ENCODE measurements at regions not wholly inside any gene's neighbourhood (a gene's known extent, or its start where the extent isn't known, plus 50 kb on each side); places are given as distances from the start of the nearest gene placed in this dataset.
A peak's percentile ranks its signal among the peaks of the same experiment; 100 is the strongest.

DNA sequence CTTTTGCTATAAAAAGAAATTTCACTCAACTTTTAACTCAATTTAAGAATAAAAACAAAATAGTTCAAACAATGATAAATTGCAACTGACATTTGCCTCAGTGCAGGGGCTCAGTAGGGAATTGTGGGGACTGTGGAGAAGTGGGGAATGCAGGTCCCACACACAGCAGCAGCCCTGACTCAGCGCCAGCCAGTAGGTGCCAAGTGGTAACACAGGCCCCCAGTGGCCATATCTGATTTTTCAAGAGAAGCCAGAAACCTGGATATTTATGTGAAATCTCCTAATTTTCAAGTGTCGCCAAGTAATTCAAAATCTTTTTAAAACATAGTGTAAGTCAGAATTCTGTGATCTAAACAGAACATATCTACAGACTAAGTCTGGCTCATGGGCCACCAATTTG lies 186.3 kb downstream of the EN1 start:
- no peak for DNase-seq

DNA sequence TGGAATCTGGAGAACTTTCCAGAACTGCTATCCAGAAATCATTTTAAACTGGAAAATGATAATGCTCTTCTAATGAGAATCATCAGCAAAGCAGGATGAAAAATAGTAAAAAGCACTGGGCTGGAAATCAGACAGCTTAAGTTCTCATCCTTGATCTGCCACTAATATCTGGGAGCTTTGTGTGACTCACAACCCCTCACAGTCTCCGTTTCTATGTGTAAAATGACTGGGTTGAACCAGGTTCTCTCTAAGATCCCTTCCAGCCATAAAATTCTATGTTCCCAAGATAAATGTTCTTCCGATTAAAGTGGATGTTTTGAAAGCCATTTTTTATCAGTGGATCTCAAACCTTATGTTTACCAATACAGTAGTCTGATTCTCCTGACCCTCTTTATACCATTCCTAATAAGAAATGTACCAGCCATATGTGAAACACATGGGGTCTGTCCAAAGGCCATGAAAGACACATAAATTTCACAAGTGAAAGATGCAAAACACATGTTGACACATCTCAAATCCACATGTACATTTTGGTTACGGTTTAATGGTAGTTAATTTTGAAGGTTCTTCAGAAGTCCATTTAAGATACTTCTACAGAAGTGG lies 188.8 kb downstream of the EN1 start:
- no peak for DNase-seq

DNA sequence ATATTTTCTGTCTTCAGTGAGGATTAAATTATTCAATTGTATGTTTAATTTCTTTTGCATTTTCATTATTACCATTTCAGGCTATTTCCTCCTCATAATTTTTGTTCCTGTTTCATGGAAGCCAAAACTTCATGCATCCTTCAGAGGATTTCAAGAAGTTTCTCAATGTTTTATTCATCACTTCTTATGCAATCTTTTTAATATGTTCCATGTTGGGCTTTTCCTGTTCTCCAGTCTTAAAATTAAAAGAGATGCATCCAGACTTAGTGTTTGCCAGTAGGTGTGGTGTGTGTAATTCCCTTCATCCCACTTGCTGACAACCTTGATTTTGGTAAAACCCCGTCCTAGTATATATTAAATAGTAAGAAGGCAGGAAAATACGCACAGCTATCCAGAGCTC lies 190.0 kb downstream of the EN1 start:
- no peak for DNase-seq

- no peak for DNase-seq
Observed at GRCh38 chr2:118654945-118655344, 192.5 kb downstream of the EN1 start.

DNA sequence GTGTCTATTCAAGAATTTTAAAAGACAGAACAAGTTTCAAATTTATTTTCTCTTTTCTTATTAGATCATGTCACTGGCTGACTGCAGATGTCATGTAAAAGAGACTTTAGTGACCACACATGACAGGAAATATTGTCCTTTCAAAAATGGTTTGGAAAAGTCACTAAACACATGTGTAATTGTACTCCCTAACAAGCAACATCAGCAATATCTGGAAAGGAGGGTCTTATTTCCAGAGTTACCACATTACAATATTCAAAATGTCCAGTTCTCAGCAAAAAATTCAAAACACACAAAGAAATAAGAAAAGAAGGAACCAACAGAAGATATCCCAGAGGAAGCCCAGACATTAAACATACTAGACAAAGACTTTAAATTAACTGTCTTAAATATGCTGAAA lies 197.1 kb downstream of the EN1 start:
- no peak for DNase-seq

DNA sequence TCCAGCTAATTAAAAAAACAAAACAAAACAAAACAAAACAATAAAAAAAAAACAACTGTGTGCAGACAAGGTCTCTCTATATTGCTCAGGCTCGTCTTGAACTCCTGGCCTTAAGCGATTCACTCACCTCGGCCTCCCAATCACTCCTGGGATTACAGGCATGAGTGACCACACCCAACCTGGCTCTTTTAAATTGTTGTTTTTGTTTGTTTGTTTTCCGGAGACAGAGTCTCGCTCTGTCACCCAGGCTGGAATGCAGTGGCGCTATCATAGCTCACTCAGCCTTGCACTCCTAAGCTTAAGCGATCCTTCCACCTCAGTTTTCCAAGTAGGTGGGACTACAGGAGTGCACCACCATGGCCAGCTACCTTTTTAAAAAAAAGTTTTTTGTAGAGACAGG lies 201.6 kb downstream of the EN1 start:
- no peak for DNase-seq

- no peak for DNase-seq
Observed at GRCh38 chr2:118644190-118644589, 203.3 kb downstream of the EN1 start.

DNA sequence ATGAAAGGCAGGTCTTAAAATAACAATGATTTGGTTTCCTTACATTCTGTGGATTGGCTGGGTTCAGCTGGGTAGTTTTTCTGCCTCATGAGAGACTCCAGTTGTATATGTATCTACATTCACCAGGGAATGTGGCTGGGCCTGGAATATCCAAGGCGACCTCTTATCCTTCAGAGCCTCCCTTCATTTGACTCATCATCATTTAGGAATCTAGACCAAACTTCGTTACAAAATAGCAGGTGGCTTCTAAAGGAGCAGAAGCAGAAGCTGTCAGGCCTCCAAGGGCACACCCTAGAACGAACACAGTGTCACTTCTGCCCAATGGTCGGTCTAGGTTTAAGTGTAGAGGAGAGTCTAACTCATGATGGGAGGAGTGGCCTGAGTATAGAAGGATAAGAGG lies 204.2 kb downstream of the EN1 start:
- DNase-seq, result no peak

DNA sequence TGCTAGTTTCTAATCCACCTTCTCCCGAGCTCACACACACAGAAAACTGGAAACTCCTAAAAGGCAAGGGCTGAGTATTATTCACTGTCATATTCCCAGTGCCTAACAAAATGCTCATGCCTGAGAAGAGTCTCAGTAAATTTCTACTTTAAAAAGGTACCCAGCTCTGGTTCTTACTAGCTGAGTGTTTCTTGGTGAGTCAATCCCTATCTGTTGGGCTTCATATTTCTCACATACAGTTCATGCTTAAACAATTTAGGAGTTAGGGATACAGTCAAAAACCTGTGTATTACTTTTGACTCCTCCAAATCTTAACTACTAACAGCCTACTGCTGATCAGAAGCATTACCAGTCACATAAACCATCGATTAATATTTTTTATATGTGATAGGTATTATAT lies 204.9 kb downstream of the EN1 start:
- no peak for DNase-seq

- DNase-seq, result no peak
Observed at GRCh38 chr2:118641711-118642110, 205.7 kb downstream of the EN1 start.

DNA sequence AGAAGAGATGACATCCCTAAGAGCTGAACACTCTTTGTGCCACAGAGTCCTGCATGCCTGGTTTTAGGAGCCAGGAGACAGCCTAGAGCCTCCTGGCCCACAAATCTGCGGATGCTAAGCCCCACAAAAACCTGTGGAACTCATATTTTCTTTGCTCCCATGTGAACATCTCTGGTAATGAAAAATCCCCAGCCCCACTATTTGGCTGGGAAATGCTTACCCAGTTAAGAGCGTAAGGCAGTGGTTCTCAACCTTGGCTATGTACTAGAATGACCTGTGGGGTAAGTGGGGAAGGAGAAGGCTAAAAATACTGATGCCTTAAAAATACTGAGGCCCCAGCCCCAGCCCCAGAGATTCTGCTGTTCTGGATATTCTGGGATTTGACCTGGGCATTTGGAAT lies 208.1 kb downstream of the EN1 start:
- DNase-seq, result no peak

- no peak for DNase-seq
Observed at GRCh38 chr2:118638453-118638852, 209.0 kb downstream of the EN1 start.

DNA sequence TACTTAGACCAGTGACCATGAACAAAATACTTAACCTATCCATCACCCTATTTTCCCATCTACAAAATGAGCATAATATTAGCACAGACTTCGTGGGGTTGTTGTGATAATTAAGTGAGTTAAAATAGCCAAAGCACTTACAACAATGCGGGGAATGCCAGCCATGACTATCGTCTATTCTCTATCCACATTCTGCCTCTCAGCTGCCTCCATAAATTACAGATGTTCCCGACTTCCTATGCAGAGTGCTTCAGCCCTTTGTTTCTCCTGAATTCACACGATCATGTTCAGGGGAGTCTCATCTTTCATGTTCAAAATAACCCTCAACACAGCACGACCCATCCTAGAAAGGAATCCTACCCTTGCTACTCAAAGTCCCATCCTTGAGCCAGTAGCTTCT lies 211.6 kb downstream of the EN1 start:
- DNase-seq, result peak; percentile 53

DNA sequence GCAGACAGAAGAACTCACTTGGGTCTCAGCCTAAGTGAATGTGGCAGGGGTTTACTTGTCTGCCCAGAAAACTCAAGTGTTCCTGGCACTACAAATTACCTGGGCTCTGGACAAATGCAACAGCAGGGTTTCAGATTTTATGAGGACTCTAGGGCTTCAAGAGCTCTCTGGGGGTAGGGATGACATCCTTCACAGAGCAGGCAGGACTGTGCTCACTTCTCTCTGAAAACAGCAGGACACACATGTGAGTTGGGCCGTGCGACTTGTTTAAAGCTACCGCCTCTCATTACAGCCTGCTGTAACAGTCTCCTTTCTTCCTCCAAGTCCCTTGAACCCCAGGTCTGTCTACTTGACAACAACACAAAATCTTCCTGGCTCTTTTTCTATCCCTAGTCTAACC lies 212.6 kb downstream of the EN1 start:
- peak; percentile 78 for DNase-seq

DNA sequence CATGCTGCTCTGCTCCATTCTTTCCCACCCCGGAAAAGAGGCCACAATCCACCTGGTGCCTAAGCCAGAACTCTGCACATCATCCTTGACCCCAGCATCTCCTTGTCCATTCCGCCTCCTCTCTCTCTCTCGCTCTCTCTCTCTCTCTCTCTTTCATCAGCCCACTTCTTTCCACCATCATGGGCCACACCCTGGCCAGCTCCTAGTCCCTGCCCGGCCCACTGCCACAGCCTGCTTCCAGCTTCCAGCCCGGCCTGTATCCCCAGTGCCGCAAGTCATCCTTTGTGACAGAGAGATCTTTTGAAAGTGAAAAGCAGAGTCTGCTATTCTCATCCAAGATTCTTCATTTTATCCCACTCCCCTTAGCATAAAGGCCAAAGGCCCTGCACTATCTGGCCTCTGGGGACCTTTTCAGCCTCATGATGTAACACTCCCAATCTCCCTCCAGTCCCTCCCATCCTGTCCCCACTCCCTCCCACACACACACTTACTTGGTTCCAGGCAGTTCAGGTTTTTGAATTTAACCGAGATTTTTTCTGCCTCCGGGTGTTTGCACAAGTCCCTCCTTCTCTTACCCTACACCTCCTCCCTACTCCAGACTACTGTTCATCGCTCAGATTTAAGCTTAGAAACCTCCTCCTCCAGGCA lies 214.0 kb downstream of the EN1 start:
- DNase-seq, result peak; percentile 28

- DNase-seq, result peak; percentile 22
Observed at GRCh38 chr2:118632921-118633320, 214.5 kb downstream of the EN1 start.

- DNase-seq, result no peak
Observed at GRCh38 chr2:118627156-118627555, 220.3 kb downstream of the EN1 start.

DNA sequence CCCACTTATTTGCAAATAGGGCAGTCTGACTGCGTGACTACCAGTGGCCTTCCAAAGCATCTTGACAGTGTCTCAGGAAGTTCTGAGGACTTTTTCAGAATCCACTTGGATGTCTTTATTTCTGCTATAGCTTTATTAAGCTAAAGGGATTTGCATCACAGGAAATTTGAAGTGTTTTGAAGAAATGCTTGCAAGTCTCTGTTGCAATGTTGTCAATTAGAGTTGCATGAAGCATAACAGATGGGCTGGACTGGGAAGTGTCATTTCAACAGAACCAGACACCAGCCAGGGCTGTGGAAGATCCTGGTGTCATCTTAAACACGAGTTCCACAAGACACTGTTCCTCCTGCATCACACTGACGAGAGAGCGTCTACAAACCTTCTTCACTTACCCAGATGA lies 224.5 kb downstream of the EN1 start:
- DNase-seq, result no peak

GRCh38 chr2:118622108-118622507 lies 225.3 kb downstream of the EN1 start:
- DNase-seq, result no peak

GRCh38 chr2:118618279-118618678 lies 229.2 kb downstream of the EN1 start:
- DNase-seq, result no peak

DNA sequence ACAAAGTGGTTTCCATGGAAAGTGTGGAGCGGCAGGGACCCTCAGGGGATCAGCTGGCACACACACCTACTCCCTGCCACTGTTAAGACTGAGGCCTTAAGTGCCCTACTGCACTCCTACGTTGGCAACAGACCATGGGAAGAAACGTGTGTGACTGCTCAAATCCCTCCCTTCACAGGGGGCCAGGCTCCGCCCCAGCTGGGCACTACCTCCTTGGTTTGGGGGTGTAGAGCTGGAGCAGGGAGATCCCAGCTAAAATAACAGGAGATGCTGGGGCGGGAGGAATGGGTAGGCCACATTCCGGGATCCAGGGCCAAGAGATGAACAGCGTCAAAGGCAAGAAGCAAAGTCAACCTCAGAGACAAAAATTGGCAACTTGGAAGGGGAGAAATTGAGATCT lies 231.0 kb downstream of the EN1 start:
- no peak for DNase-seq

DNA sequence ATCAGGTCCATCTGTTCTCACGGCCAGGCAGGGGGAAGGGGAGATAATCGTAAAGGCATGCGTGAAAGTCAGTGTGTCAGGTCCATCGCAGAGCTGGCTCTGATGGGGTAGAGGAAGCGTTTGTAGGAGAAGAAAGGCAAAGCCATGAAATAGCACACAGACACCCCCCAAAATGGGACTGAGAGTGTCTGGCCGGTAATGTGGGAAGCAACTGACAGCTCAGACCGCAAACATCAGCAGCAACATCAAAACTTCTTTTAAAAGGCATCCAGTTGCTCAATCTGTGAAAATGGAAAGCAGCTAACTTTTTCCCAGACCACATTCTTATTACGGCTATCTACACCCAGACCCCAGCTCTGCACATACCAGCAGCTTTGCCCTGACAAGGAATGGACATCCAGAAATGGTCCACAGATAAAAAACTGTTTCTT lies 232.6 kb downstream of the EN1 start:
- no peak for DNase-seq

GRCh38 chr2:118613737-118614136 lies 233.7 kb downstream of the EN1 start:
- no peak for DNase-seq

DNA sequence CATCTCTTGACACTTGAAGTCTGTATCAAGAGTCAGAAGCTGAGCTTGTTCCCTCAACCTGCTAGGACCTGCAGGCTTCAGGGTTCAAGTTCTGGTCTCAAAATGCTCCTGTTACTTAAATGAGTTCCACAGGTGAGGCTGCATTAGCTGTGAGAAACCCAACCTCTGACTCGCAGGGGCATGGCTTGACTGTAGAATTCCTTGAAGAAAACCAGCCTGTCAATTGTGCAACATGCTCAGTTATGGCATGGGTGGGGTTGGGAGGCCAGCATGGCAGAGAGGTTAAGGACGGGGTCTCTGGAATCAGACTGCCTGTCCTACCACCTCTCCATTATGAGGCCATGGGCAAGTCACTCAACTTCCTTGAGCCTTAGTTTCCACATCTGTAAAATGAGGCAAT lies 235.8 kb downstream of the EN1 start:
- no peak for DNase-seq

GRCh38 chr2:118609138-118609537 lies 238.3 kb downstream of the EN1 start:
- no peak for DNase-seq

All from NCI-H510A treated with DMSO at 0.1 percent for 48 hours (cell line).